HEK293T (cell line): ENCODE measurements at regions not wholly inside any gene's neighbourhood (a gene's known extent, or its start where the extent isn't known, plus 50 kb on each side); places are given as distances from the start of the nearest gene placed in this dataset.

Experiments
- CTCF ChIA-PET: fragments of 350-600 bp; formaldehyde crosslinking; extraction: SDS; loops from one replicate; lab custom pipeline; 2021; ENCODE audit warnings: antibody characterized with exemption, inconsistent platforms; lab: Yijun Ruan, JAX
- POLR2A ChIA-PET: fragments of 350-600 bp; formaldehyde crosslinking; extraction: SDS; loops from one replicate; lab custom pipeline; 2020; ENCODE audit warnings: antibody characterized with exemption, inconsistent platforms; lab: Yijun Ruan, JAX
- DNase-seq: peaks from one replicate; pipeline ENCODE4 v3.0.0; 2012; ENCODE audit warnings: mixed read lengths; ENCODE audit errors: extremely low spot score
- ARNT ChIP-seq: fragments of 450-650 bp; IDR thresholded peaks from 2 replicates; pipeline ENCODE4 v1.6.1; 2017; ENCODE audit warnings: mild to moderate bottlenecking
- BHLHE40 ChIP-seq: fragments of 450-650 bp; IDR thresholded peaks from 2 replicates; pipeline ENCODE4 v1.6.1; 2016; ENCODE audit warnings: mild to moderate bottlenecking, moderate library complexity, borderline replicate concordance
- CTBP1 ChIP-seq: fragments of 450-650 bp; IDR thresholded peaks from 2 replicates; pipeline ENCODE4 v1.6.1; 2016; ENCODE audit warnings: borderline replicate concordance
- ELF4 ChIP-seq: fragments of 450-650 bp; IDR thresholded peaks from 2 replicates; pipeline ENCODE4 v1.6.1; 2017; ENCODE audit warnings: antibody characterized with exemption
- FOXA1 ChIP-seq: fragments of 450-650 bp; IDR thresholded peaks from 2 replicates; pipeline ENCODE4 v1.6.1; 2016; ENCODE audit warnings: mild to moderate bottlenecking
- FOXK2 ChIP-seq: fragments of 450-650 bp; IDR thresholded peaks from 2 replicates; pipeline ENCODE4 v1.6.1; 2016; ENCODE audit warnings: mild to moderate bottlenecking
- FOXM1 ChIP-seq: fragments of 450-650 bp; IDR thresholded peaks from 2 replicates; pipeline ENCODE4 v1.6.1; 2017; ENCODE audit warnings: mild to moderate bottlenecking, borderline replicate concordance
- HDGF ChIP-seq: fragments of 450-650 bp; IDR thresholded peaks from 2 replicates; pipeline ENCODE4 v1.6.1; 2017; ENCODE audit warnings: antibody characterized with exemption, borderline replicate concordance
- L3MBTL2 ChIP-seq: fragments of 450-650 bp; conservative IDR thresholded peaks from 2 replicates; pipeline ENCODE4 v1.6.1; 2016; ENCODE audit warnings: mild to moderate bottlenecking
- LEF1 ChIP-seq: fragments of 450-650 bp; IDR thresholded peaks from 2 replicates; pipeline ENCODE4 v1.6.1; 2017; ENCODE audit warnings: mild to moderate bottlenecking, borderline replicate concordance
- NFRKB ChIP-seq: fragments of 450-650 bp; IDR thresholded peaks from 2 replicates; pipeline ENCODE4 v1.6.1; 2016; ENCODE audit warnings: mild to moderate bottlenecking, moderate library complexity
- PKNOX1 ChIP-seq: fragments of 450-650 bp; IDR thresholded peaks from 2 replicates; pipeline ENCODE4 v1.6.1; 2016
- SP1 ChIP-seq: fragments of 450-650 bp; IDR thresholded peaks from 2 replicates; pipeline ENCODE4 v1.6.1; 2017
- SUZ12 ChIP-seq: fragments of 450-650 bp; IDR thresholded peaks from 2 replicates; pipeline ENCODE4 v1.6.1; 2016; ENCODE audit warnings: mild to moderate bottlenecking
- TARDBP ChIP-seq: fragments of 450-650 bp; IDR thresholded peaks from 2 replicates; pipeline ENCODE4 v1.6.1; 2016
- ZNF384 ChIP-seq: fragments of 450-650 bp; IDR thresholded peaks from 2 replicates; pipeline ENCODE4 v1.6.1; 2016

GRCh38 chr5:28104080-28104479, 1065.7 kb upstream of the CDH9 start:
- DNase-seq = no peak
- ChIA-PET POLR2A (no interaction called here), CTCF (no interaction called here)
- no peak for TF ChIP-seq SUZ12
- TF ChIP-seq L3MBTL2 = no peak
- TF ChIP-seq FOXM1 = no peak
- TF ChIP-seq ZNF384 = no peak
- TF ChIP-seq PKNOX1 = no peak
- no peak for TF ChIP-seq CTBP1
- TF ChIP-seq ARNT = no peak

- POLR2A ChIA-PET = no interaction called here
- DNase-seq = no peak
- TF ChIP-seq PKNOX1 = no peak
- TF ChIP-seq L3MBTL2 = no peak
- TF ChIP-seq SUZ12 = no peak
- no peak for TF ChIP-seq TARDBP
- no peak for TF ChIP-seq CTBP1
- TF ChIP-seq HDGF = no peak
- TF ChIP-seq SP1 = no peak
- no peak for TF ChIP-seq ARNT
- CTCF ChIA-PET = no interaction called here
These were observed 1045.7 kb upstream of the CDH9 start for GRCh38 chr5:28084069-28084468.

- no peak for DNase-seq
- POLR2A ChIA-PET = no interaction called here
- CTCF ChIA-PET = no interaction called here
- no peak for TF ChIP-seq BHLHE40
- no peak for TF ChIP-seq TARDBP
- no peak for TF ChIP-seq CTBP1
- no peak for TF ChIP-seq LEF1
- no peak for TF ChIP-seq FOXM1
- TF ChIP-seq SUZ12 = no peak
- no peak for TF ChIP-seq FOXA1
These were observed 1044.2 kb upstream of the CDH9 start for GRCh38 chr5:28082610-28083009.

GRCh38 chr5:28077291-28078240, 1039.2 kb upstream of the CDH9 start:
- CTCF ChIA-PET = no interaction called here
- POLR2A ChIA-PET = no interaction called here
- TF ChIP-seq BHLHE40 (no peak), HDGF (no peak), FOXM1 (no peak), SUZ12 (no peak), ELF4 (no peak), ARNT (no peak), ZNF384 (no peak), SP1 (no peak), FOXA1 (no peak), FOXK2 (no peak), CTBP1 (no peak), TARDBP (no peak), LEF1 (no peak), L3MBTL2 (no peak), NFRKB (no peak), PKNOX1 (no peak)
- DNase-seq = no peak

GRCh38 chr5:28066856-28067255, 1028.5 kb upstream of the CDH9 start:
- no peak for DNase-seq
- TF ChIP-seq BHLHE40 = no peak
- TF ChIP-seq ARNT = no peak
- TF ChIP-seq CTBP1 = no peak
- TF ChIP-seq PKNOX1 = no peak
- no peak for TF ChIP-seq HDGF
- no peak for TF ChIP-seq L3MBTL2
- no peak for TF ChIP-seq NFRKB
- no peak for TF ChIP-seq SUZ12
- ChIA-PET CTCF (no interaction called here), POLR2A (no interaction called here)

GRCh38 chr5:28065656-28066055, 1027.3 kb upstream of the CDH9 start:
- TF ChIP-seq BHLHE40 (no peak), TARDBP (no peak), PKNOX1 (no peak), SUZ12 (no peak), FOXA1 (no peak), L3MBTL2 (no peak), NFRKB (no peak), ARNT (no peak), ZNF384 (no peak), ELF4 (no peak), FOXK2 (no peak), HDGF (no peak), SP1 (no peak), FOXM1 (no peak), CTBP1 (no peak), LEF1 (no peak)
- no peak for DNase-seq
- POLR2A ChIA-PET = no interaction called here
- CTCF ChIA-PET = interaction anchor here (0.7 kb wide), 1 partner anchor 1171 kb away, joined by 3 read pairs; no protein-coding TSS in a partner anchor
